ENCODE measurements at regions not wholly inside any gene's neighbourhood (a gene's known extent, or its start where the extent isn't known, plus 50 kb on each side); places are given as distances from the start of the nearest gene placed in this dataset.
"Not testable (repeated sequence)": the region's sequence is repeated elsewhere in the genome, so short reads cannot be mapped to it uniquely, and the experiment has no call there.

DNA sequence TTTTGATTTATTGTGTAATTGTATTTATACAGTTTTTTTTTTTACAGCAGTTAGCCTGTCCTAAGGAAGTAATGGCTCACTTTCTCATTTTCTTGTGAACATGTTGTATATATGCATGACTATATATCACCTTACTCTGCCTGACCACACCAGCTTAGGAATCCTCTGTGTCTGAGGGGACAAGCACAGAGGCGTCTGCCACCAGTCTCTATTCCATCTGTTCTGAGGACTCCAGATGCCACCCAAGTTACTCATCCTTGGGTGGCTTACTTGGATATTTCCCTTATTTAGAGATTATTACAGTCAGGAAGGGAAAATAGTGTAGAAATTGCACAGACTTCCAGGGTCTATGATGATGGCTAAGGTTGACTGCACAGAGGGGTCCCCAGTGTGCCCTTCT, 256.3 kb upstream of the C9orf72 start:
- DNase-seq, result no peak

DNA sequence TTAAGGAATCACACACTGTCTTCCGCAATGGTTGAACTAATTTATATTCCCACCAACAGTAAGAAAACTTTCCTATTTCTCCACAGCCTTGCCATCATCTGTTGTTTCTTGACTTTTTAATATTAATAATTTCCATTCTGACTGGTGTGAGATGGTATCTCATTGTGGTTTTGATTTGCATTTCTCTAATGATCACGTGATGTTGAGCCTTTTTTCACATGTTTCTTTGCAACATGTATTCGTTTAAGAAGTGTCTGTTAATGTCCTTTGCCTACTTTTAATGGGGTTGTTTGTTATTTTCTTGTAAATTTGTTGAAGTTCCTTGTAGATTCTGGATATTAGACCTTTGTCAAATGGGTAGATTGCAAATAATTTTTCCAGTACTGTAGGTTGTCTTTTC, 258.8 kb upstream of the C9orf72 start:
- not testable (repeated sequence) for DNase-seq

DNA sequence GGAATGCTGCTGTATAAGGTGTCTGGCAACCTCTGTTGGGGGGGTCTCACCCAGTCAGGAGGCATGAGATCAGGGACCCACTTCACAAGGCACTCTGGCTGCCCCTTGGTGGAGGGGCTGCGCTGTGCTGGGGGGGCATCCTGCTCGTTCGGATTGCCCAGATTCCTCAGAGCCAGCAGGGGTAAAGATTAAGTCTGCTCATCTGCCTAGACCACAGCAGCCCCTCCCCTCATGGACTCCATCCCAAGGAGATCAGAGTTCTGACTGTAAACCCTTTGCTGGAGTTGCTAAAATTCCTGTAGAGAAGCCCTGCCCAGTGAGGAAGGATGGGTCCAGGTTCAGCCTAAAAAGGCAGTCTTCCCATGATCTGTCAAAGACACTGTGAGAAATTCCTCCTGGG, 262.0 kb upstream of the C9orf72 start:
- DNase-seq, result no peak

DNA sequence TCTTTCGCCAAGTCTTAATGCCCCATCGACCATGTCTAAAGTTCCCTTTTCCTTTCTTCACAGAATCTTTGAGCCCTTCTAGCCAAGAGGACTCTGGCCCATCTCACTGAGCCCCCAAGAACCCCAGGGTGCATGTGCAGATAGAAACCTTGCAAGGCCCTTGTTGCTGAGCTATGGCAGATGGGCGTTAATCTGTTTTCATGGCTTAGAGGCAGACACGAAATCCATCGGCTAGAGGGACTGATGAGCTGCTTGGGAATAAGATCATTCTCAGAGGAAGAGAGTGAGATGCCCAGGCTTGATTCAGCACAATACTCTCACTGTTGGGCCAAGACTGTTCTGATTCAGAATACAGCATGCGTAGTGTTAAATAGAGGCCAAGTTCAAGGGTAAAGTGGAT, 262.5 kb upstream of the C9orf72 start:
- DNase-seq, result no peak

DNA sequence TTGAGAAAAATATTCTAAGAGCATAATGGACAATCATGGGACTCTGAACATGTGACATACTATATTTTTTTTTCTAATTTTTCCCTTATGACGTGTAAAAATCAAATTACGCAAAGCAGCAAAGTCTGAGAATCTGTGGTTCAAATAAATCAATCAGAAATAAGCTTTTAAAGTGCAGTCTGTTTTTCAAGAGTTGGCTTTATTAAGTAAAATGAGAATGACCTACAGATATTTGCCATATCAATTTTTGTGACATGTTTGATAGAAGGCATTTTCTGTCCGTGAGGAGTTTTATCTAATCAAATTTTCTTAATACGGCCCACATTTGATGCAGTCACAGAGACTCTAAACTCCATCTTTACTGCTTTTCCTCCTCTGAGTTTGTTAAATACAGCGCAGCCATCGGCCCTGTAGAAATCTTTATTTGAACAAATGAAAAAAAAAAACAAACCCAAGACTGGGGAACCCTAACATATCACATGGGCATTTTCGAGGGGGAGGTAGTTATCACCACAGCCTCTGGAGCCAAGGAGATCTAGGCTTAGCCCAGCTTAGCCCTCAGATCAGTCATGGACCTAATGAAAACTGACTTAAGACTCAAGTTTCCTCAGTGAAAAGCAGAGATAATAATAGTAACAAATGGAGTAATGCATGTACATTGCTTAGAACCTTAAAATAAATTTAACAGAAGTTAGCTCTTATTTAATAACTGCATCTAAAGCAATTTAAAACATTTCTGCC, 263.6 kb upstream of the C9orf72 start:
- DNase-seq, result no peak

DNA sequence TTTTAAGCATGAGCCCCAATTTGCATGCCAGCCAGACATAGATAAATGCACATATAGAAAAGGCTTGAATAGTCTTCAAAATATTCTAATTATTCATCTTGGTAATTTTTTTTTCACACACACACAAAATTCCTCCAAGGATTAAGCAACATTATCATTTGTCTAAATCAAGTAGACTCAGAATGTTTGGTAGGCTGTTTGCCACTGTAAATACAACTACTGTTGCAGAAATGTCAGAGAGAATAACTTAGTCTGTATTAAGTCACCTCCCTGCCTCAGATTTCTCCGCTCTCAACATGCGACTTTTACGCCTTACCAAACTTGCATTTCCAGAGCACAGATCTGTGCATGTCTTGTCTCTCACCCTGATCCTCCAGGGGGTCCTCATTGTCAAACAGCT, 265.6 kb upstream of the C9orf72 start:
- no peak for DNase-seq

DNA sequence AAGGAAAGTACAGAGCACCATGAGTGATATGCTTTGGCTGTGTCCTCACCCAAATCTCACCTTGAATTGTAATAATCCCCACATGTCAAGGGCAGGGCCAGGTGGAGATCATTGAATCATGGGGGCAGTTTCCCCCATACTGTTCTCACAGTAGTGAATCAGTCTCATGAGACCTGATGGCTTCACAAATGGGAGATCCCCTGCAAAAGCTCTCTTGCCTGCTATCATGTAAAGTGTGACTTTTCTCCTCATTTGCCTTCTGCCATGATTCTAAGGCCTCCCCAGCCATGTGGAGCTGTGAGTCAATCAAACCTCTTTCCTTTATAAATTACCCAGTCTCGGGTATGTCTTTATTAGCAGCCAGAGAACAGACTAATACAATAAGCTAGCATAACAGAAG, 266.5 kb upstream of the C9orf72 start:
- not testable (repeated sequence) for DNase-seq

DNA sequence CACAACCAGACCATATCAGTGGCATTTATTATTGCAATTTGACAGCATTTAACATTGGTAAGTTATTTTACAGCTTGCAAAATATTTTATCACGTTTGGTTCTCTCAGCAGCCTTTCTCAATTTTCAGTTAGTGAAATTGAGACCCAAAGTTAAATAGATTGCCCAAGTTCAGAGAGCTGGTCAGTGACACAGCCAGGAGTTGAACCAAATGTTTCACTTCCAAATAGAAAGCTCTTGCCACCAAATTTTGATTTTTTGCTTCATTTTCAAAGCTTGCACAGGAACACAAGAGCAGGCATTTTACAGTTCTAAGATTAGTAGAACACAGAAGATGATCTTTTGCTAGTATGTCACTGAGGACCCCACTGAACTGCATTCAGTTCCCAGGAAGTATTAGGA, 271.5 kb upstream of the C9orf72 start:
- DNase-seq, result no peak

DNA sequence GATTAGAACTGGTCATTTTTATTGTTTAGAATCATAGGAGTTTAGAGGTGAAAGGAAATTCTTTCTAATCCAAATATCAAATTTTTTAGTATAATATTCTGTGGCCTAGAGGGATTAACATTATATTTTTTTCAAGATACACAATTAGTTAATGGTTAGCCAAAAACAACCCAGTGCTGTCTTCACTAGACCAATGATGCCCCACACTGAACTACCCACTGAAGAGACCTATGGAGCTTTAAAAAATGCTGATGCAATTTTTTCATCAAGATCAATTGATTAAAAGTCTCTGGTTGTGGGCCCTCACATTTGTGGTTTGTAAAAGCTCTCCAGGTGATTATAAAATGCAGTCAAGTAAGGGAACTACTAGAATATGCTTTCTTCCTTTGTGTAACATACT, 274.1 kb upstream of the C9orf72 start:
- DNase-seq, result no peak

DNA sequence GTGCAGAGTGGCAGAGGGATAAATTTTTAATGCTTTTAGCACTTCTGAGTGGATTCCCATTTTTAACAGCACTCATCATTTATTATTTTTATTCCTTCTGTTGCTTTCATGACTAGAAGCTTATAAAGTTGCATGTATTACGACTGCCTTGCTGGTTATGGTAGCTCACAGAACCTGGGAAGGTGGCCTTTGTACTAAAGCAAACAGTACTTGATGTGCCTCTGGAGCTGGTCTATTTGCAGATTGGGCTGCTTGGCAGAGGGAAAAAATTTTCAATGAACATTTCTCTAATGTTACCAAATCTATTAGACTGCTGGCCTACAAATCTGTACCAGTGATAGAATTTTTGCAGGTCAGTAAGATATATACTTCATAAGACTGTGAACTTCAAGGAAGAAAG, 274.5 kb upstream of the C9orf72 start:
- DNase-seq, result no peak

DNA sequence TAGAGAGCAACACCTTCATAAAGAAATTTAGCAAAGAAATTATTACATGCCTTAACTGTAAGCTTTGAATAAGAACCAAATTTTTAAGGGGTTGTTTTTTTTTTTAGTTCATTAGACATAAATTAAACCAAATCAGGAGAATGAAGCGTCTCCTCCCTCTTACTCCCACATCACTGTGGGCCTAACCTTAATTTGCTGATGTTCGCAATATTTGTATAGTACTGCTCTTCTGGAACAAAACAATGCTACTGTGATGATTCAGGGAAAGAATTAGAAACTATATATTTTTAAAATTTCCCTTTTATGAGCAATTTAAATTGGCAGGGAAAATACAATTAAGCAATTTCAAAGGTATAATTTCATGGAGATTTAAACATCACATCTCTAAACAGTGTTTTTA, 275.0 kb upstream of the C9orf72 start:
- no peak for DNase-seq

DNA sequence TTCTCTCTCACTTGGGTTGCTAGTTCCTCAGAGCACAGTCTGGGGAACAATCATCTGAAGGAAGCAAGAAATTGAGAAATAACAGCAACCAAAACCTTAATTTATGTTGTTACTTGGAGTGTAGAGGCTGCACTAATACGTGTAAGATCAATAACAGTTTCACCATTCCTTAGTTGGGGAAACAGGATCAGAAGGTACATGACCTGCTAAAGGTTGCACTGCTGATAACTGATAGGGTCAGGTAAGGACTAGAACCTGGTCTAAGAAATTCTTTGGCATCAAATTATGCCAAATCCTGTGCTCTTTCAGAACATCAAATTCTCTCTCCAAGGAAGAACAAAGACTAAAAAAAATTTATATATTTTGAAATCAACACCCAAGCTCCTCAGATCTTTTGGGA, 278.6 kb upstream of the C9orf72 start:
- no peak for DNase-seq

DNA sequence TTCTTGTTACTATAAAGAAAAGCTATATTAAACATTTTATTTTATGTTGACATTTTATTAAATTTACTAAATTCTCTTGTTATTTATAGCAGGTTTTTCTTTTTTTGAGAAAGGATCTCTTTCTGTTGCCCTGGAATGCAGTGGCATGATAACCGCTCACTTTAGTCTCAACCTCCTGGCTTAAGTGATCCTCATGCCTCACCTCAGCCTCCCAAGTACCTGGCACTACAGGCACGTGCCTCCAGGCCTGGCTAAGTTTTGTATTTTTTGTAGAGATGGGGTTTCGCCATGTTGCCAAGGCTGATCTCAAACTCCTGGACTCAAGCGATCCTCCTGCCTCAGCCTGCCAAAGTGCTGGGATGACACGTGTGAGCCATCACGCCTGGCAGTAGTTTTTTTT, 280.2 kb upstream of the C9orf72 start:
- DNase-seq, result no peak

DNA sequence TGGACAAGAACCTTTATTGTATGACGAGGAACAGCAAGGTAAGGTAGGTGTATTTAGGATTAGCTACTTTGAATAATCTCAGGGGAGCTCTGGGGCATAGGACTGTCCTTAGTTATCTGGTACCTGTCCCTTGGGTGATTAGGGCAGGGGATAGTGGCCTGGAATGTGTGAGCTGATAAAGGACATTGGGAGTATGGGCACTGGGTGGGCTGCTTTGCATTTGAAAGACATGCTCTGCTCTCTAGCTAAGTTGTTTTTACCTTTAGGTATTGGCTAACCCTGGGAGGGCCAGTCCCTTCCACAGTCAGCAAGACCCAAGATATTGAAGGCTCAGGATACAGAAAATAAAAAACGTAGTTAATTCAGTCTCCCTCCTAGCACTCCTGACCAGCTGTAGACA, 282.8 kb upstream of the C9orf72 start:
- DNase-seq, result no peak

DNA sequence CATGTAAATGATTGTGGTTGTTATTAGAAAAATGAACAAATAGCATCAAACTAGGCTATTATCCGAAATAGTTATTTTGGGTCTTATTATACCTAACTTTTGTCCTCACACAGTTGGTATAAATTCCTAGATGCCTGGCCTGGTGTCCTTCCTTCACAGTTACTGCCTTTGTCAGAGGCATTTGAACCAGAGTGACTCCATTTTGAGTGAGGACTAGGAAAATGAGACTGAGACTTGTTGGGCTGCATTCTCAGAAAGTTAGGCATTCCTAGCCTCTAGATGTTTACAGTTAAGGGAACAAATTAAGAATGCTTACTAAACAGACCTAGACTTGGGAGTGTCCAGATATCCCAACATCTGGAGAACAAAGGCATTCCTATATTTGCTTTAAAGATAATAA, 283.5 kb upstream of the C9orf72 start:
- no peak for DNase-seq

DNA sequence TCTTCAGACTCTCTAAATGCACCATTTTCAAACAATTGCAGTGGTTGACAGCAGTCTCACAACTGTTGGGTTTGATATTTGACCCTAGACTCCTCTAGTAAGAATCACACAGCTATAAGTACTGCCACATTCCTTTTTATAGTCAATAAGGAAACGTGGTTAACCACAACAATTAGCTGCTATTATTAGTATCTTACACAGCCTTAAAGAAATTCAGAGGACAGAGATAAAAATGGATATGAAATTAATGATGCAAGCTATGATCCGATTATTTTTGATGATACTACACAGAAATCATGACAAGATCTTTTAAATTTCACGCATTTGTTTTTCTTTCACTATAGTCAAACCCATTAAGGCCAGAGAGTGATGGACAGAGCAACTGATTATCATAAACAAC, 288.6 kb upstream of the C9orf72 start:
- no peak for DNase-seq

DNA sequence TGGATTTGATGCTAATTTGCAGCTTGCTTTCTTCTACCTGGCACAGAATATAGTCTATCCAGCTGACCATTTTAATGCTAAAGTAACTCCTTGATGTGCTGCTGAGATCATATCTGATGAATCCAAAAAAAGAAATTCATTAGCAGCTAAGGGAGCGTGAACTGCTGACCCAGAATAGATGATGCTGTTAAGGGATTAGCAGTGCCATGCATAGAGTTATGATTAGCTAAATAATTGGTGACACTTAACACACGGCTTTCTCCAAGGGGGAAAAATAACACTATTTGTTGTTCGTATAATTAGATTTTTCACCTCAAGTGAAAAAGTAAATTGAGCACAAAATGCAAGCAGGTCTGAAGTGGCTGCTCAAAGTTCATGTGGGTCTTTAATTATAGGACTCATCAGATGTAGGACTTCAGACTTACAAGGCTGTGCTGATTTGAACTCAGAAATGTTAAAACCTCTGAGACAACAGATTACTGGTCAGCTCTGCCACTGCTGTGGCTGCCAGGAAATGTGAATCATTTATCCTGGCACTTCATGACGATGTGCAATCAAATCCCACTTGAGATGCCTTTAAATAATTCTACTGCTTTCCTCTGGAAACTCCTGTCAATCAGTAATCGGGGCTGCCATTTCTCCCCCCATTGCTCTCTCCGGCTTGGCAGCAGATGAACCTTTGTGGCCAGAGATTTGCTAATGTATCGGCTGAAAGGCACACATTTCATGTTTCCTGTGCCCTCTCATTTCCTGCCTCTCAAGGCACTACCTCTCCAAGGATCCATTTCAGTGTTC, 291.6 kb upstream of the C9orf72 start:
- no peak for DNase-seq

DNA sequence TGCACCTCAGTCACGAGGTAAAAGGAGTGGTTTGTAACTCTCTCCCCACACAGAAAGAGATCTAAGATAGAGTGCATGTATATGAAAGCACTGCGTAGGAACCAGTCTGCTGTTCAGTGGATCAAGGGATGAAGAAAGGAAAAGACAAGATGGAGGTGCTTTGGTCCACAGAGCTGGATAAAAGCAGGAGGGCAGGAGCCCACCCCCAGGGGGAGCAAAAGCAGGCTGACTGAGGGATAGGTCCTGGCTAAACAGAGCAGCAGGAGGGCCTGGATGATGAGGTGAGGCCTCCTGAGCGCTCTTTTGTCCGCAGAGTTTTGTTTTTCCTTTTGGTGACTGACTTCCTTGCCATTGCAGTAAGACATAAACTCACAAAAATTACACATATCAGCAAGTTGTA, 293.5 kb upstream of the C9orf72 start:
- no peak for DNase-seq

DNA sequence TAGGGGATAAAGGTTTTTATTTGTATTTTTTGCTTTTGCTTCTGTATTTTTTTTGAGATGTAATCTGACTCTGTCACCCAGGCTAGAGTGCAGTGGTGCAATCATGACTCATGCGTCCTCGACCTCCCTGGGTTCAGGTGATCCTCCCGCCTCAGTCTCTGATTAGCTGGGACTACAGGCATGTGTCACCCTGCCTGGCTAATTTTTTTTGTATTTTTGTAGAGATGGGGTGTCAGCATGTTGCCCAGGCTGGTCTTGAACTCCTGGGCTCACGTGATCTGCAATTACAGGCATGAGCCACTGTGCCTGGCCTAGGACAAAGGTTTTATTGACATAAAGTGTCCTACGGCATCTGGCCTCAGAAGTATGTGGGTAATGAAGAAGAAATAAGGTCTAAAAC, 297.1 kb upstream of the C9orf72 start:
- no peak for DNase-seq

DNA sequence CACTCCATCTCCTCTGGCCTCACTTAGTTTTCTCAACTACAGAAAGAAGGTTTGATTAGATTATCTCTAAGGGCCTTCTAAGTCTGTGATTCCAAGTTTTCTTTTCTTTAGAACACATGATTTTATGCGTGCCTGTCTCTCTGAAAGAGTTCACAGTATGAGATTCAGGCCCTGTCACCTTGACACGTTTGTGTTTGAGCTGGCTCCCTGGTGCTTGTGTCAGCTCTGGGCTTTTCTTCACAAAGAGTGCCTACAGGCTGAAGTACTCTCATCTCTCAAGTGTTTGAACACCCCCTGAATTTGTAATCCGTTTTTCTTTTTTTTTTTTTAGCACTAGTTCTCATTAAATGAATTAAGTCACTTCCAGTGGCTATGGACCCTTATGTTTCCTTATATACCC, 306.9 kb upstream of the C9orf72 start:
- no peak for DNase-seq

DNA sequence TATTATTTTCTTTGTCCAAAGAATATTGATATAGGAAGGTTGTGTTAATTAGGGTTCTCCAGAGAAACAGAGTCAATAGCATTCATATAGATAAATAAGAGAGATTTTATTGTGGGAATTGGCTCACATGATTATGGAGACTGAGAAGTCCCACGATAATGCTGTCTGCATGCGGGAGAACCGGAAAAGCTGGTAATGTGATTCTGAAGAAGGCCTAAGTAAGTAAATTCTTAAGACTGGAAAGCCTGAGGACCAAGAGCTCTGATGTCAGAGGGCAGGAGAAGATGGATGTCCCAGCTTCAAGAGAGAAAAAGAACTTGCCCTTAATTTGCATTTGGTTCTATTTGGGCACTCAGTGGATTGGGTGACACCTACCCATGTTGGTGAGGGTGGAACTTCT, 307.4 kb upstream of the C9orf72 start:
- no peak for DNase-seq

DNA sequence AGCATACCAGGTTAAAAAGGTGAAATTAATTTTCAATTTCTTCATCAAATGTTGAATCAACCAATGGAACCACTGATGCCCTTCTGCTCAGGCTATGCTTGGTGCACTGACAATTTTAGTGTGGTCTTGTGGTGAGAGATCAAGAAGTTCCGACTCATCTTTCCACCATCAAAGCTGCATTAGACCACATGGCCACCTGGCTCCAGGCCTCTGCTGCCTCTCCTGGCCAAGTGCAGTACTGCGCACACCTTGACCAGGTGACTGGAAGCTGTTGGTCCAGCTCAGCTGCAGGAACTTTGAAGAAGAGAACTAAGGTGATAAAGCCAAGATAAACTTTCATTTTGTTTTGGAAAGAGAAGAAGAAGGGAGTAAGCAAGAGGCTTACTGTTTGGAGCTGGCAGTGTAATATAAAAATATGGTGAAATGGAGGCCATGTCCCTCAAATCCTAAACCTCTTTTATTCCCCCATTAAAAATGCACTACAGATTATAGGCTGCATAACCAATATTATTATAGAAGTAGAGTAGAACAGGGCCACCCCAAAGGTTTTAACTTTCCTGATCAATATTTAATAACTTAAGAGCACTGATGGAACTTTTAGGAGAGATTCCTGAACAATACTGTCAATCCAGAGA, 315.5 kb upstream of the C9orf72 start:
- DNase-seq, result no peak

DNA sequence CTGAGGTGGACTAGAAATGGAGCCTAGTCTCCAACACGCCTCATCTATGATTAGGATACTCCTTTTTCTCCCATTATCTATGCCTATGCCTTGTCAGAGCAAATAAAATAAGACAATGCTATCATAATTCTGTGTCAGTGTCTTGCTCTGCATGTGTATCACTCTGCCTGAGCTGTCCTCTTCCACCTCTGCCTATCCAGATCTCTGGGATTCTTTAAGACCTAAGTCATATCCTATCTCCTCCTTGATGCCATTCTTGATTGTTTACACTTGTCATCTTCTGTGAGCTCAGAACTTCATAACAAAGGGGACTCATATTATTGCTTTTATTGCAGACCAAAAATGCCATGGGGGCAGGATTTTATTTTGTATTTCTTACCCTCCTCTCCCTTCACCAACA, 351.2 kb upstream of the C9orf72 start:
- DNase-seq, result no peak

DNA sequence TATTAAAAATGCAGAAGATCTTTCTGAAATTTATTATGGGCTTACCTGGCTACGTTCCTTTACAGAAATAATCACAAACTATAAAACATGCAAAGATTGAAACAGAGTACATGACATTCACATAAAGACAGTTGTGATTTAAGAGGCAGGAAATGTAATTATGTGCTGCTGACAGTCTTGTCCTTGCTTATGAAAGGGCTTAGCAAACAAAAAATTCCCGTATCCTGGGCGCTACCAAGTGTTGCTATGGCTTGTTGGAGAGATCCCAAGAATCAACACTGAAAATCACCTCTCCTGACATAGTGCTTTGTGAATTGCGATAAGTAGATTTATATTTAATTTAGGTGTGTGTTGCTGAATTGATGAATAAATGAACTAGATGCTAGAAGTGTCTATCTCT, 352.5 kb upstream of the C9orf72 start:
- DNase-seq, result no peak

Data from NCI-H2107 (cell line).